HFFc6 (cell line): ENCODE measurements at regions not wholly inside any gene's neighbourhood (a gene's known extent, or its start where the extent isn't known, plus 50 kb on each side); places are given as distances from the start of the nearest gene placed in this dataset.
"Not testable (repeated sequence)": the region's sequence is repeated elsewhere in the genome, so short reads cannot be mapped to it uniquely, and the experiment has no call there.

Experiments
- DNase-seq: peaks from one replicate; pipeline ENCODE4 v3.0.0-alpha.2; 2018
- H3K27ac Mint-ChIP-seq: 2 replicates; pipeline ENCODE4 v1.8.0; 2020; ENCODE audit warnings: mild to moderate bottlenecking, mixed read lengths
- H3K27me3 Mint-ChIP-seq: 2 replicates; pipeline ENCODE4 v1.8.0; 2021; ENCODE audit warnings: mild to moderate bottlenecking, moderate library complexity, mixed read lengths; ENCODE audit not compliant: insufficient read depth
- H3K36me3 Mint-ChIP-seq: 2 replicates; pipeline ENCODE4 v1.8.0; 2021; ENCODE audit warnings: low read depth, mixed read lengths
- H3K4me1 Mint-ChIP-seq: 2 replicates; pipeline ENCODE4 v1.8.0; 2020; ENCODE audit warnings: low read depth, mixed read lengths
- H3K4me3 Mint-ChIP-seq: 2 replicates; pipeline ENCODE4 v1.8.0; 2020; ENCODE audit warnings: mild to moderate bottlenecking, moderate library complexity, mixed read lengths
- H3K9me3 Mint-ChIP-seq: 2 replicates; pipeline ENCODE4 v1.8.0; 2020; ENCODE audit warnings: mild to moderate bottlenecking, mixed read lengths
- CTCF ChIP-seq: fragments of 200-600 bp; sonication (generic); IDR thresholded peaks from 2 replicates; pipeline ENCODE4 v1.5.0; 2021; ENCODE audit warnings: antibody characterized with exemption, mild to moderate bottlenecking

- H3K4me1 Mint-ChIP-seq: no peaks in the 10 kb centered on the region
- no peak for DNase-seq
- H3K4me3 Mint-ChIP-seq: no peak overlapping the region
- H3K36me3 Mint-ChIP-seq: no peaks in the 10 kb centered on the region
- no peak overlapping the region for H3K27ac Mint-ChIP-seq
- no peaks in the 10 kb centered on the region; the same call in 1 of the 2 replicates for H3K27me3 Mint-ChIP-seq
- no peak for TF ChIP-seq CTCF
- peaks cover 11% of the 10 kb centered on the region; the same call in 1 of the 2 replicates for H3K9me3 Mint-ChIP-seq
Observed at GRCh38 chr6:122165014-122165413, 234.4 kb upstream of the HSF2 start.

GRCh38 chr6:122170274-122170673, 229.2 kb upstream of the HSF2 start:
- Mint-ChIP-seq H3K4me3 (no peak overlapping the region), H3K9me3 (no peaks in the 10 kb centered on the region), H3K4me1 (no peaks in the 10 kb centered on the region), H3K27ac (no peak overlapping the region), H3K36me3 (no peaks in the 10 kb centered on the region), H3K27me3 (peaks cover under 1% of the 10 kb centered on the region; the same call in 1 of the 2 replicates)
- no peak for DNase-seq
- no peak for TF ChIP-seq CTCF

- DNase-seq: no peak
- 0 out of 2 replicates have a peak, but pooled peaks cover 3% of the 10 kb centered on the region for H3K27me3 Mint-ChIP-seq
- H3K36me3 Mint-ChIP-seq: no peaks in the 10 kb centered on the region
- no peak overlapping the region for H3K27ac Mint-ChIP-seq
- H3K4me3 Mint-ChIP-seq: no peak overlapping the region
- no peaks in the 10 kb centered on the region for H3K4me1 Mint-ChIP-seq
- no peaks in the 10 kb centered on the region for H3K9me3 Mint-ChIP-seq
- TF ChIP-seq CTCF: no peak
Observed at GRCh38 chr6:122178988-122179387, 220.5 kb upstream of the HSF2 start.

- Mint-ChIP-seq H3K36me3 (no peaks in the 10 kb centered on the region), H3K9me3 (no peaks in the 10 kb centered on the region), H3K27me3 (0 out of 2 replicates have a peak, but pooled peaks cover 3% of the 10 kb centered on the region), H3K4me1 (no peaks in the 10 kb centered on the region), H3K27ac (no peak overlapping the region), H3K4me3 (no peak overlapping the region)
- peak; percentile 45; the same call in 1 of the 2 replicates for TF ChIP-seq CTCF
- DNase-seq: no peak
Observed at GRCh38 chr6:122180132-122180531, 219.3 kb upstream of the HSF2 start.

- H3K36me3 Mint-ChIP-seq: no peaks in the 10 kb centered on the region
- TF ChIP-seq CTCF: no peak
Observed at GRCh38 chr6:122182061-122182460, 217.4 kb upstream of the HSF2 start.

GRCh38 chr6:122184401-122184827, 215.0 kb upstream of the HSF2 start:
- no peaks in the 10 kb centered on the region for H3K4me1 Mint-ChIP-seq
- no peaks in the 10 kb centered on the region for H3K9me3 Mint-ChIP-seq
- TF ChIP-seq CTCF: peak; percentile 74
- H3K4me3 Mint-ChIP-seq: peak overlapping the region; percentile 79
- no peak overlapping the region for H3K27ac Mint-ChIP-seq
- H3K36me3 Mint-ChIP-seq: no peaks in the 10 kb centered on the region
- no peaks in the 10 kb centered on the region for H3K27me3 Mint-ChIP-seq
- DNase-seq: peak; percentile 32

More at GRCh38 chr6:122182061-122182460, 217.4 kb upstream of the HSF2 start:
- no peaks in the 10 kb centered on the region for H3K4me1 Mint-ChIP-seq
- no peaks in the 10 kb centered on the region for H3K9me3 Mint-ChIP-seq
- no peaks in the 10 kb centered on the region for H3K27me3 Mint-ChIP-seq
- DNase-seq: no peak
- no peak overlapping the region for H3K4me3 Mint-ChIP-seq
- no peak overlapping the region for H3K27ac Mint-ChIP-seq

GRCh38 chr6:122185458-122185857, 214.0 kb upstream of the HSF2 start:
- not testable (repeated sequence) for H3K27ac Mint-ChIP-seq, DNase-seq, H3K27me3 Mint-ChIP-seq, H3K4me1 Mint-ChIP-seq, H3K4me3 Mint-ChIP-seq, H3K9me3 Mint-ChIP-seq, H3K36me3 Mint-ChIP-seq
